GM18498 (cell line): ENCODE measurements at regions not wholly inside any gene's neighbourhood (a gene's known extent, or its start where the extent isn't known, plus 50 kb on each side); places are given as distances from the start of the nearest gene placed in this dataset.
A peak's percentile ranks its signal among the peaks of the same experiment; 100 is the strongest.
"Not testable (repeated sequence)": the region's sequence is repeated elsewhere in the genome, so short reads cannot be mapped to it uniquely, and the experiment has no call there.

Experiments used
- ATAC-seq: cut with Tn5 transposase; IDR thresholded peaks from one replicate; pipeline ENCODE4 v1.9.1; 2021; ENCODE audit warnings: mild to moderate bottlenecking, moderate library complexity; ENCODE audit not compliant: unreplicated experiment

DNA sequence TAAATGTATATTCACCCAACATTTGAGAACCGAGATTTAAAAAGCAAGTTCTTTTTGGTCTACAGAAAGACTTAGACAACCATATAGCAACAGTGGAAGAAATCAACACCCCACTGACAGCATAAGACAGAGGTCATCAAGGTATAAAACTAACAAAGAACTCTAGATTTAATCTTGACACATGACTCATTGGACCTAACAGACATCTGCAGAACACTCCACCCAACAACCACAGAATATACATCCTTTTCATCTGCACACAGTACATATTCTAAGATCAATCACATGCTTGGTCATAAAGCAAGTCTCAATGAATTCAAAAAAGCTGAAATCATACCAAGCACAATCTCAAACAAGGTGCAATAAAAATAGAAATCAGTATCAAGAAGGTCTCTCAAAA, 65.8 kb downstream of the SPIN4 start:
- ATAC-seq = no peak

DNA sequence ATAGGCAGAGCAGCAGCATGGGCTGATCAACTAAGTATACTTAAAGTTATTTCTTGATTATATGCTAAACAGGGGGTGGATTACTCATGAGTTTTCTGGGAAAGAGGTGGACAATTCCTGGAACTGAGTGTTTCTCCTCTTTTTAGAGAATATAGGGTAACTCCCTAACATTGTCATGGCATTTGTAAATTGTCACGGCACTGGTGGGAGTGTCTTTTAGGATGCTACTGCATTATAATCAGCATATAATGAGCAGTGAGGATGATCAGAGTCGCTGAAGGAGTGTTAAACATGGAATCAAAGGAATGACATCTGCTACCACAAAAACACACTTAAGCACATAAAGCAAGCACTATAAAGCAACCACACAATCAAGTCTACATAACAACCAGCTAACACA, 66.5 kb downstream of the SPIN4 start:
- ATAC-seq = no peak

DNA sequence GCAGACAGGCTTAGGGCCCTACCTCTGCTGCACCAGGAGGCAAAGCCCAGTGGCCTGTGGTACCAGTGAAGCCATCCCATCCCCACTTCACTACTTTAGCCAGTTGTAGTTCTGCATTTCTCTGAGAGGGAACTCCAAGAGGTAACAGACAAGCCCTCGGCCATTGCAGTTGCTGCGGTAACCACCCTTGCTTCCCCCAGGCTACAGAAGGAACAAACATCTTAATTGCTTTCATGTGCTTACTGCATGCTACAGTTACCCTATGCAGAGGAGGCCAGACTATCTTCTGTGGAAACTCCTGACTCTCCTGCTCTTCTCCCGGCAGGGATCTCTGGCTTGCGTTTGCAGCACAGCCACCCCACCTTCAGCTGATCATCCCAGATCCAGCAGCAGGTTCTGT, 67.8 kb downstream of the SPIN4 start:
- ATAC-seq = no peak

DNA sequence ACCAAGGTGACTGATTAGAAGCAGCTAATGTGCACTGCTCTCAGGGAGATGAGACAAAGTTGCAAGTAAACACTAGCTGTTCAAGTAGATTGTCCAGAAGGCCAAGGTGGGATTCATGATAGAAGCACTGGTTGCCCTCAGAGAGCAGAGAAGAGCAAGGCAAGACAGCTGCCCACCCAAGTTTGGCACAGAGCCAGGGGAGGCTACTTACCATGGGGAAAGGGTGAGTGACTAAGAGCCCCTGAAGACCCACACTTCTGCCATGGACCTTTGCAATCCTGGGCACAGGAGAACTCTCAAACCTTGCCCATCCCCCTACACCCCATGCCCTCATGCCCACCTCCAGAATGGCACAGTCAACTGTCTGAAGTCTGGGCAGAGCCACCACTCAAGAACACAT, 68.3 kb downstream of the SPIN4 start:
- no peak for ATAC-seq

DNA sequence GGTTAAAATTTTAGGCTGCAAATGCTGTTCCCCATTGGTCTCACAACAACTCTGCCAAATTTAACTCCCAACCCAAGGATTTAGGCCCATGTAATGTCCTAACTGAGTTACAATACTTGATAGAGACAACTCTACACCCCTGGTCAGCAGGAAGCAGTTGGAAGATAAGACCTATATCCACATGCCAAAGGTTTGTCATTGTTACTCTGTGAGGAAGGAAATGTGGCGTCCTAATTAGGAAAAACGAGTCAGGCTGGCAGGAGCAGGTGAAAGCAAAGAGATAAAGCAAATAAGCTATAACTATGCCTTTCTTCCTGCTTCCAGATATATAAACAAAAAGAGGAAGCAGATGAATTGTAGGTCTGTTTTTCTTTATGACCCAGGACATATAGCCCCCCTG, 69.1 kb downstream of the SPIN4 start:
- no peak for ATAC-seq

DNA sequence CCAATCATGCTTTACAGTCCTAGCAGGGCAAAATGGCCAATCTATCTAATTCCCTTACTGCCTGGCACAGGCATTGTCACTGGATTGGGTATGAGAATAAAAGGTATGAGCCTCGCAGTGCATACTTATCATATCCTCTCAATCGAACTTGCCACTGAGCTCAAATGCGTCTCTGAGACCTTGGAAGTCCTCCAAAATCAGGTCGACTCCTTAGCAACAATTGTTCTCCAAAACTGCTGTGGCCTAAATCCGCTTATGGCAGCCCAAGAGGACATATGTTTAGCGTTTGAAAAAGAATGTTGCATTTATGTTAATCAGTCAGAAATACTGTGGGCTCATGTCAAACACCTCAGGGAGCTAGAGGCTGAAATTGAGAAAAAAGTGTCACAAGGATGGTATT, 69.7 kb downstream of the SPIN4 start:
- ATAC-seq = no peak

DNA sequence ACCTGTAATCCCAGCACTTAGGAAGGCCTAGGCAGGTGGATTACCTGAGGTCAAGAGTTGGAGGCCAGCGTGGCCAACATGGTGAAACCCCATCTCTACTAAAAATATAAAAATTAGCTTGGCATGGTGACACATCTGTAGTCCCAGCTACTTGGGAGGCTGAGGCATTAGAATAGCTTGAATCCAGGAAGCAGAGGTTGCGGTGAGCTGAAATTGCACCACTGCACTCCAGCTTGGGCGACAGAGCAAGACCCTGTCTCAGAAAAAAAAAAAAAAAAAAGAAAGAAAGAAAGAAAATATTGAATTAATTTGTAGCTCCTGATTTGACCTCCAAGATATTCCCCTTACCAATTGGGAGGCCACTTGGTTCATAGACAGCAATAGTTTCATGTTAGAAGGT, 73.7 kb downstream of the SPIN4 start:
- not testable (repeated sequence) for ATAC-seq

DNA sequence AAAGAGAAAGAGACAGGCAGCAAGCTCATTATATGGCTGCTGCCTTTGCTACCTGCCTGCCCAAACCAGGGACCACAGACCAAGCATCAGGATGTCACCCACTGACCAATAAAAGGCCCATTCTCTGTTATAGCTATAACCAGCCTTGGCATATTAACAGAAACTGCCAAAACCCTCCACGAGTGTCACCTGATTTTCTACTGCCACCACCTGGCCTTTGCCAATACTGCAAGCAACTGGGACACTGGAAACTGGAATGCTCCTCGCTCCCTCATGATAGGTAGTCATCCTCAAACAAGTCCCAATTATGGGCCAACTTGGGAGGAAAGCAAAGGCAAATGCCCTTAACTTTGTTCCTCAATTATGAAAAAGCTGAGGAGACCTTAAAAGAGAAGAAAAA, 76.0 kb downstream of the SPIN4 start:
- ATAC-seq = peak; percentile 62

DNA sequence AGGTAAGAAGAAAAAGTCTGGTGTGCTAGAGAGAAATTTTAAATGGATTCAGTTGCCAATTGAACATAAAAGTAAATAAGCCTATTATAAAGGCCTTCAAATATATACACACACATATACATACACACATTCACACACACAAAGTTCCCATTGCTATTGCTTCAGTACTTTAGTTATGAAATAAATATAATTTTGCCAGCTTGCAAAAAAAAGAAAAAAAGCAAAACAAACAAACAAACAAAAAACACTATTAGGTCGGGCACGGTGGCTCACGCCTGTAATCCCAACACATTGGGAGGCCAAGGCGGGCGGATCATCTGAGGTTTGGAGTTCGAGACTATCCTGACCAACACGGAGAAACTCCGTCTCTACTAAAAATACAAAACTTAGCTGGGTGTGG, 80.3 kb downstream of the SPIN4 start:
- no peak for ATAC-seq

DNA sequence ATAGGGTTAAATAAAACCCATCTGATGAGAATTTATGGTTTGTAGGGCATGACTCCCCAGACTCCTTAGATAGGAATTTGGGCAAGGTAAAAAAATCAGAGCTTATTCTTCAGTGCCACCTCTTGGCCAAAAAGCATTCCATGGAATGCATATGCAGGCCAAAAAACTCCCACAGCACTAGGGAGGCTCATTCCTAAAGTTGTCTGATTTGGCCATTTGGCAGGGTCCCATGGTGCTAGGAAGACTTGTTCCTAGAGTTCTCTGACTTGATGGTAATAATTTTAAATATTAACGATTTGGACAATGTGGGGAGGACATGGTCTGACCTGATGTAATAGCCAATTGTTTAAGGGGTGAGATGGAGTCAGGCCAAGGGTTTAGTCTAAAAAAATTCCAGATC, 93.0 kb downstream of the SPIN4 start:
- ATAC-seq = no peak

DNA sequence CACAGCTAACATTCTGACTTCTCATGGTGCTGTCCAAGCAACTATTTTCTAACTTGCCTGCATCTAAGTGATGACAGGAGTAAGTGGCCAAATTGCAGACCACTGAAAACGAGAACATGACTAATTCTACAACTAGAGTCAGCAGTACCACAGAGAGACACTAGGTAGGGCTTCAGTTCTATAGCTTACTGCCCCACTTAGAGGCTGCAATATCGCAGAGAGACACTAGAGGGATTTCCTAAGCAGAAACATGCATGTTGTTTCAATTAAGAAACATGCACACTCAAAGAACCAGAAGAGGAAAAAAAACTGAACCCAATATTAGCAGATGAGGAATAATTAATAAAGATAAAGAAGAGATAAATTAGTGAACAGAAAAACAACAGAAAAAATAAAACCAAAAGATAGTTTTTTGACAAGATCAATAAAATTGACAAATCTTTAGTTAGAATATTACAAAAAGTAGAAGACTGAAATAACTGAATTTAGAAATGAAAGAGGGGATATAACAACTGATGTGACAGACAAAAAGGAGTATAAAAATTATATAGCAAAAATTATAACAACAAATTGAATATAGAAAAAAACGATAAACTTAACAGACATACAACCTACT, 100.8 kb downstream of the SPIN4 start:
- ATAC-seq = peak; percentile 100

DNA sequence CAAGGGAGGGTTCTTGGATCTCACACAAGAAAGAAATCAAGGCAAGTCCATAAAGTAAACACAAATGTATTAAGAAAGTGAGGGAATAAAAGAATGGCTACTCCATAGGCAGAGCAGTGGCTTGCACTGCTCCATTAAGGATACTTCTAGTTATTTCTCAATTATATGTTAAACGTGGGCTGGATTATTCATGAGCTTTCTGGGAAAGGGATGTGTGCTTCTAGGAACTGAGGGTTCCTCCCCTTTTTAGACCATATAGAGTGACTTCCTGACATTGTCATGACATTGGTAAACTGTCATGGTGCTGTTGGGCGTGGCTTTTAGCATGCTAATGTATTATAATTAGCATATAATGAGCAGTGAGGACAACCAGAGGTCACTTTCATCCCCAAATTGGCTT, 108.4 kb downstream of the SPIN4 start:
- not testable (repeated sequence) for ATAC-seq

DNA sequence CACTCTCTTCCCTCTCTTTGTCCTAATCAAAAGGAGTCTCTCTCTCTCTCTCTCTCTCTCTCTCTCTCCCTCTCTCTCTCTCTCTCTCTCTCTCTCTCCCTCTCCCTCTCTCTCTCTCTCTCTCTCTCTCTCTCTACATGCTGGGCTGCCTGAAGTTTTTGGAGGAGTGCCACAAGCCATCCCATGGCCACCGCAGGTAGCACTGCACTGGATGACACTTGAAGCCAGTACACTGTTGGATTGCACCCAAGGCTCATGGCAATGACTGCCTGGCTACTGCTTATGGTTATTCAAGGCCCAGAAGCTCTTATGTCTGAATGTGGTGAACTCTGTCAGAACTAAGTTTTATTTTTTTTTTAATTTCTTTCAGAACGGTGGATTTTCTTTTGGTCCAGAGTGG, 115.2 kb downstream of the SPIN4 start:
- ATAC-seq = not testable (repeated sequence)

DNA sequence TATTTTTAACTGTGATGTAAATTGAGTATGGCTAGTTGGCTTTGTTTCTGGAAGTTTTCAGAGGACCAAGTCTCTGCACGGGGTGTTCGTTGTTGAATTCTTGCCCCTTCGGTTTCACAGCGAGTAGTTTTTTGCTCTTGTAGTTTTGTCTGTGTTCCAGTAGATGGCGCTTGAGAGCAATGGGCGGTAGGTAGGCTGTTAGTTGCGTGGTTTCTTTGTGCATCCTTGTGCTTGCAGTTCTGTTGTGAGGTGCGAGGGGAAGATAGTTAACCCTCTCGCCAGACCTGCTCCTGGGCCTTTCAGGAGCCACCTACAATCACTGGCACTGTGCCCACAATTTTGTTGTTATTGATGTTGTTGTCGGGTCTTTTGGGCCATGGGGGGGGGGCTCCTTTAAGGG, 118.1 kb downstream of the SPIN4 start:
- ATAC-seq = not testable (repeated sequence)

DNA sequence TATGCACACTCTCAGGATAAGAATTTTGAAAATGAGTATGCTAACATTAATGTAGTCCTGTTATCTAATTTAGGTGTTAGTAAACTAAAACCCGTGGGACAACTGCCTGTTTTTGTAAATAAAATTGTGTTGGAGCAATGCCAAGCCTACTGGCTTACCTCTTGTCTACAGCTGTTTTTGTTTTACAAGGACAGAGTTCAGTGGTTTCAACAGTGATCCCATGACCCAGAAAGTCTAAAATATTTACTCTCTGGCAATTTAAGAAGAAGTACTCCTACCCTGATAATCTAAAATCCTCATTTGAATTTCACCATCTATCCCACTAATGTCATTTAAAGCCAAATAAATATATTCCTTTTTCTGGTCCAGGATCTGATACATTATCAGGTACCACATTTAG, 132.9 kb downstream of the SPIN4 start:
- not testable (repeated sequence) for ATAC-seq

DNA sequence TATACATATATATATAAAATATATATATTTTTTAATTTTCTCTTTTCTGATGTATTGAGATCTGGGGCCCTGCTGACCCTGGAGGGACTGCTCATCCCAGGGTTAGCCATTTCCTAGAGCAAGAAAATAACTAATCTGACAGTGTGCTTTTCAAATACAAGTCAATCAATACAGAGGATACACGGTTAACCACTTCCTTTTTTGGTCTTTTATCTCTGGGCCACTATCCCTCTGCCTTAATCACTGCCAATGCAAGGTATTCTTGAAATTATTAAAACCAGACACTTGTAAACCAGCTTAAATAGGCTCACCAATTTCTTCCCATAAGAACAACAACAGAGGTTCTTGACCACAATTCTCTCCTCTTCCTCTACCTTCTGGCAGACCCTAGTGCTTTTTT, 133.6 kb downstream of the SPIN4 start:
- not testable (repeated sequence) for ATAC-seq

DNA sequence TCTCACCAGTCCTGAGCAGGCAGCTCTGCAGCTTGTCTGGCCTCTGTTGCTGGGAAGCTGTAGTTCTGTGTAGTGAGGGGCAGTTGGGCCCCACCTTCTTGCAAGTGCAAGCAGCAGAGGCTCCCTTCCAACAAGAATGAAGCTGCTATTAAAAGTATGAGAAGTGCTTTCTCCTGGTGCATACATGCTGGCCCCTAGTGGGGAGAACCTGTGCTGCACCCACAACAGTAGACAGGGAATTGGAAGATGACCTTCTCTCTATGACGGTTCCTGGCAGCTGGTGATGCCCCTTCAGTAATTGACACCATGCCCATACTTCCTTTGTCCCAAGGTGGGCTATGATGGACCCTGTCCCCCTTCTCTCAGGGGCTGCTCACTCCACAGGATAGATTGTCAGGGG, 141.5 kb downstream of the SPIN4 start:
- ATAC-seq = not testable (repeated sequence)

DNA sequence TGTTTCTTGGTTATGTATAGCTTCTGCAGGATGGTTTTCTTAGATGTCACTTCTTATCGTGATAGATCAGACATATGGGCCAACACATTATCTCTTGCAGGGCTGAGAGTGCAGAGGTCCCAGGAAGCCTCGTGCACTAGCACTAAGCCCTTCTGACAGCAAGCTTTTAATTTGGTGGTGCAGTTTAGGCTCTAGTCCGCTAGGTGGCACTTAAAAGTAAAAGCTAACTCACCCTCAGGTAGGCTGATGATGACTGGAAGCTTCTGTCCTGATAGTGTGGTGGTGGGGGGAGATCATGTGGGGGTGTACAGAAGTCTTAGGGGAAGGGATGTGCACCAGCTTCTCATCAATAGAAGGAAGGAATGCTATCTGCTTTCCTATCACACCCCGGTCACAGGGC, 142.0 kb downstream of the SPIN4 start:
- not testable (repeated sequence) for ATAC-seq

DNA sequence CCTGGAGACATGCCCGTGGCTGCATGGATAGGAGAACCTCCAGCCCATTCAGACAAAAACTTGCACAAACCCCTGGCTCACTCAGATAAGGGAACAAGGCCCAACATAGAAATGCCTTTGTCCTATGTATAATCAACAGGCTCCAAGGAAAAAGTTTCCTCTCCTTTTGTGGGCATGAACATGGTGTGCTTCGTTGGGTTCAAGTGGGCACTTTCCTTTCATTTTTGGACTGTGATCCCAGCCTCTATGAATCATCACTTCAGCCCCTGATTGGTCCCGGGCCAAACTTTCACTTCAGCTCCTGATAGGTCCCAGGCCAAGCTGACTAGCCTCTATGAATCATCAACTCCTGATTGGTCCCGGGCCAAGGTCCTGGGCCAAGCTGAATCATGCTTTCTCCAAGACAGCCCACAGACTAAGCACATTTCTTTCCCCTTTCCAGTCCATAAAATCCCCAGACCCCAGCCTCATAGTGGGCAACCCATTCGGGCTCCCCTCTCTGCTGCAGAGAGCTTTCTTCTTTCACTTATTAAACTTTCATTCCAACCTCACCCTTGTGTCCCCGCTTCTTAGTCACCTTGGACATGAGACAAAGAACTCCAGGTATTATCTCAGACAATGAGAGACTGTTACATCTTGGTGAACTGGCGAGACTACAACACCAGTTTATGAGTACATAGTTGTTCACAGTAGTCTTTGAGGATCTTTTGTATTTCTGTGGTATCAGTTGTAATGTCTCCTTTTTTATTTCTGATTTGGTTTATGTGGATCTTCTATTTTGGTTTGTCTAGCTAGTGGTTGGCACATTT, 146.7 kb downstream of the SPIN4 start:
- ATAC-seq = not testable (repeated sequence)

DNA sequence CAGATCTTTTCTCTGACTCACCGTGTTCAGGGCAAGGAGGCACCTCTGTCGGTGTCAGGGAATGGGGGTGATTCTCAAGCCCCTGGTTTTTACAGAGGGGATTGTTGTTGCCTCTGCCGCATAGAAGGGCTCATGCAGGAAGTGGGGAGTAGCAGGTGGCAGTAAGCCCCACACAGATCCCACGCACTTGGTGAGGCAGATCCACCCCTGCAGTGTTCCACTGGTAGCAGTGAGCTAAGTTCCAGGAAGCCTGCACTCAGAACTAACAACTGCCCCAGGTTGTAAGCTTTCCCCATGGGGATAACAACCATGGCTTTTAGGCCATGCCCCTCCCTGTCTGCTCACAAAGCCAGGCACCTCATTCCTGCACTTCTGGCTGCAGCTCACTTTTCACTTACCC, 149.1 kb downstream of the SPIN4 start:
- ATAC-seq = not testable (repeated sequence)

DNA sequence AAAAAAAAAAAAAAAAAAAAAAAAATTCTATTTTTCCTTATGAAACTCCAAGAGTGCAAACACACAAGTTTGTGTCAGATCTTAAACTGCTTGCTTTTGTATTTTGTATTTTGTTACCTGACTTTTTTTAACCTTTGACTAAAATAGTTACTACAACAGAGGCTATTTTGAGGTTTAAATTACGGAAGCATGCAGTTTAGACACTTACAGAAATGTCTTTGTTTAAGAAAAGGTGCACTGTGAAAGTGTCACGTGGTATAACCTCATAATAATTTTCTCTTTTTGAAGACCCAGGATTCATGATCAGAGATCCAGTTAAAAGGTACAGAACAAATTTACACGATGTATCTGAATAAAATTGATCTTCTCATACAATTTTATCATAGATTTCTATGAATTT, 152.4 kb downstream of the SPIN4 start:
- ATAC-seq = not testable (repeated sequence)

DNA sequence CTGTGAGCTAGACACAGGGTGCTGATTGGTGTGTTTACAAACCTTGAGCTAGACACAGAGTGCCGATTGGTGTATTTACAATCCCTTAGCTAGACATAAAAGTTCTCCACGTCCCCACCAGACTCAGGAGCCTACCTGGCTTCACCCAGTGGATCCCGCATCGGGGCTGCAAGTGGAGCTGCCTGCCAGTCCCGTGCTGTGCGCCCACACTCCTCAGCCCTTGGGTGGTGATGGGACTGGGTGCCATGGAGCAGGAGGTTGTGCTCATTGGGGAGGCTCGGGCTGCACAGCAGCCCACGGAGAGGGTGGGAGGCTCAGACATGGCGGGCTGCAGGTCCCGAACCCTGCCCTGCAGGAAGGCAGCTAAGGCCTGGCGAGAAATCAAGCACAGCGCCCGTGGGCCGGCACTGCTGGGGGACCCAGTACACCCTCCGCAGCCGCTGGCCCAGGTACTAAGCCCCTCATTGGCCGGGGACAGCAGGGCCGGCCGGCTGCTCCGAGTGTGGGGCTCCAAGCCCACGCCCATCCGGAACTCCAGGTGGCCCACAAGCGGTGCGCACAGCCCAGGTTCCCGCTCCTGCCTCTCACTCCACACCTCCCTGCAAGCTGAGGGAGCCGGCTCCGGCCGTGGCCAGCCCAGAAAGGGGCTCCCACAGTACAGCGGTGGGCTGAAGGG, 158.6 kb downstream of the SPIN4 start:
- ATAC-seq = not testable (repeated sequence)
